IMR-90 (cell line): ENCODE measurements at regions not wholly inside any gene's neighbourhood (a gene's known extent, or its start where the extent isn't known, plus 50 kb on each side); places are given as distances from the start of the nearest gene placed in this dataset.

Experiments used
- ATAC-seq: fragments of 200-7000 bp; cut with Tn5 transposase; 2 replicates; pipeline ENCODE4 v1.9.1; 2020; ENCODE audit warnings: low read depth, mild to moderate bottlenecking, moderate library complexity
- BruUV-seq: library from RNA; stranded (reverse); fragments of 400-500 nt; replicated peaks from 2 replicates; lab custom pipeline; 2021; lab: Mats Ljungman, UMichigan
- CTCF ChIA-PET: fragments of 300-600 bp; formaldehyde crosslinking; extraction: SDS; loops from one replicate; lab custom pipeline; 2021; ENCODE audit warnings: antibody characterized with exemption; lab: Yijun Ruan, JAX
- POLR2A ChIA-PET: fragments of 300-600 bp; sonication (Branson Sonifier 250); formaldehyde crosslinking; loops from one replicate; lab custom pipeline; 2022; ENCODE audit warnings: antibody characterized with exemption; ENCODE audit not compliant: unreplicated experiment; lab: Charles Lee
- DNase-seq: peaks from one replicate; pipeline ENCODE4 v3.0.0; 2013
- H2AFZ ChIP-seq: replicated peaks from 2 replicates; pipeline ENCODE3; 2013; ENCODE audit warnings: low read length, mild to moderate bottlenecking; ENCODE audit not compliant: poor library complexity
- H2AK5ac ChIP-seq: 2 replicates; pipeline ENCODE4 v1.6.1; 2013; ENCODE audit warnings: low read depth, low read length, inconsistent platforms
- H2AK9ac ChIP-seq: replicated peaks from 2 replicates; pipeline ENCODE3; 2013; ENCODE audit warnings: mild to moderate bottlenecking, low read depth, low read length, moderate library complexity; ENCODE audit not compliant: poor library complexity
- H2BK120ac ChIP-seq: 2 replicates; pipeline ENCODE4 v1.6.1; 2013; ENCODE audit warnings: low read depth, low read length, inconsistent platforms
- H2BK15ac ChIP-seq: 3 replicates; pipeline ENCODE4 v1.6.1; 2013; ENCODE audit warnings: low read depth, low read length, inconsistent platforms
- H2BK20ac ChIP-seq: 2 replicates; pipeline ENCODE4 v1.6.1; 2013; ENCODE audit warnings: low read depth, mild to moderate bottlenecking, inconsistent platforms, low read length, moderate library complexity
- H2BK5ac ChIP-seq: 2 replicates; pipeline ENCODE4 v1.6.1; 2013; ENCODE audit warnings: mild to moderate bottlenecking, low read depth, low read length, inconsistent platforms; ENCODE audit not compliant: poor library complexity, severe bottlenecking
- H3K14ac ChIP-seq: replicated peaks from 2 replicates; pipeline ENCODE4 v1.6.1; 2013; ENCODE audit warnings: low read depth, low read length, inconsistent platforms
- H3K18ac ChIP-seq: 2 replicates; pipeline ENCODE4 v1.6.1; 2013; ENCODE audit warnings: low read depth, low read length, control low read depth
- H3K23ac ChIP-seq: 2 replicates; pipeline ENCODE4 v1.6.1; 2013; ENCODE audit warnings: low read depth, low read length, inconsistent platforms
- H3K27ac ChIP-seq: 2 replicates; pipeline ENCODE4 v1.5.1; 2013; ENCODE audit warnings: mild to moderate bottlenecking, control low read depth, low read length; ENCODE audit not compliant: insufficient read depth
- H3K27me3 ChIP-seq: 2 replicates; pipeline ENCODE4 v1.6.1; 2013; ENCODE audit warnings: low read length; ENCODE audit not compliant: control insufficient read depth, insufficient read depth
- H3K36me3 ChIP-seq: 2 replicates; pipeline ENCODE4 v1.6.1; 2013; ENCODE audit warnings: low read length, mixed read lengths; ENCODE audit not compliant: control insufficient read depth, insufficient read depth
- H3K4ac ChIP-seq: 2 replicates; pipeline ENCODE4 v1.6.1; 2013; ENCODE audit warnings: low read depth, low read length, inconsistent platforms
- H3K4me1 ChIP-seq: 2 replicates; pipeline ENCODE4 v1.6.1; 2013; ENCODE audit warnings: low read length, mixed read lengths; ENCODE audit not compliant: control insufficient read depth, insufficient read depth
- H3K4me2 ChIP-seq: 2 replicates; pipeline ENCODE4 v1.6.1; 2013; ENCODE audit warnings: low read depth, mild to moderate bottlenecking, control low read depth, low read length, moderate library complexity
- H3K4me3 ChIP-seq: 2 replicates; pipeline ENCODE4 v1.5.1; 2013; ENCODE audit warnings: low read depth, mild to moderate bottlenecking, control low read depth, low read length, moderate library complexity; ENCODE audit not compliant: insufficient read depth
- H3K56ac ChIP-seq: 2 replicates; pipeline ENCODE4 v1.6.1; 2013; ENCODE audit warnings: low read length, inconsistent platforms; ENCODE audit not compliant: insufficient read depth; ENCODE audit errors: extremely low read depth
- H3K79me1 ChIP-seq, 2 experiments: 2 replicates each; pipeline ENCODE4 v1.6.1; 2013; ENCODE audit warnings: low read length in 2 of 2, inconsistent platforms in 1 of 2, low read depth in 1 of 2
- H3K9ac ChIP-seq: 2 replicates; pipeline ENCODE4 v1.6.1; 2013; ENCODE audit warnings: low read depth, low read length, control low read depth
- H3K9me1 ChIP-seq: 2 replicates; pipeline ENCODE4 v1.6.1; 2013; ENCODE audit warnings: low read length, inconsistent platforms; ENCODE audit not compliant: insufficient read depth
- H3K9me3 ChIP-seq: 2 replicates; pipeline ENCODE4 v1.6.1; 2013; ENCODE audit warnings: low read length; ENCODE audit not compliant: control insufficient read depth, insufficient read depth
- H4K20me1 ChIP-seq: 2 replicates; pipeline ENCODE4 v1.6.1; 2013; ENCODE audit warnings: low read length, inconsistent platforms; ENCODE audit not compliant: insufficient read depth
- H4K5ac ChIP-seq: 2 replicates; pipeline ENCODE4 v1.6.1; 2013; ENCODE audit warnings: mild to moderate bottlenecking, low read depth, low read length, control low read depth
- H4K8ac ChIP-seq, 2 experiments: 2 replicates each; pipeline ENCODE4 v1.6.1; 2013; ENCODE audit warnings: low read depth in 2 of 2, low read length in 2 of 2, control low read depth in 1 of 2, inconsistent platforms in 1 of 2
- H4K91ac ChIP-seq: 2 replicates; pipeline ENCODE4 v1.6.1; 2013; ENCODE audit warnings: low read depth, low read length, inconsistent platforms; ENCODE audit not compliant: insufficient read depth
- CEBPB ChIP-seq: IDR thresholded peaks from 2 replicates; pipeline ENCODE4 v1.6.1; 2012; ENCODE audit warnings: low read depth, low read length, improper control_type of control experiment
- FOS ChIP-seq: fragments of 150-350 bp; IDR thresholded peaks from 2 replicates; pipeline ENCODE4 v1.6.1; 2016; ENCODE audit warnings: low read depth, low read length
- WGBS, 2 experiments: methylation state at CpG; one replicate each; pipeline versions ENCODE4 v1.1.5 to v1.1.7; 2013; ENCODE audit warnings: missing lambda C conversion rate in 2 of 2; ENCODE audit not compliant: insufficient read length in 1 of 2; ENCODE audit errors: extremely low coverage in 2 of 2; 5-methylcytosine and 5-hydroxymethylcytosine counted together
- dilution Hi-C: fragments of 300-500 bp; cut with HindIII; formaldehyde crosslinking; loops from one replicate; pipeline ENCODE4 v1.14.3; 2018; ENCODE audit warnings: low sequenced_read_pairs; ENCODE audit not compliant: unreplicated experiment
- in situ Hi-C: fragments of 300-500 bp; cut with MboI; formaldehyde crosslinking; loops from 3 replicates; pipeline ENCODE4 v1.14.3; 2019; ENCODE audit warnings: low sequenced_read_pairs, inconsistent platforms, mixed read lengths
- intact Hi-C: fragments of 100-400 bp; cut with micrococcal nuclease; formaldehyde crosslinking; loops from 2 replicates; pipeline ENCODE4 v1.10.0; 2022

DNA sequence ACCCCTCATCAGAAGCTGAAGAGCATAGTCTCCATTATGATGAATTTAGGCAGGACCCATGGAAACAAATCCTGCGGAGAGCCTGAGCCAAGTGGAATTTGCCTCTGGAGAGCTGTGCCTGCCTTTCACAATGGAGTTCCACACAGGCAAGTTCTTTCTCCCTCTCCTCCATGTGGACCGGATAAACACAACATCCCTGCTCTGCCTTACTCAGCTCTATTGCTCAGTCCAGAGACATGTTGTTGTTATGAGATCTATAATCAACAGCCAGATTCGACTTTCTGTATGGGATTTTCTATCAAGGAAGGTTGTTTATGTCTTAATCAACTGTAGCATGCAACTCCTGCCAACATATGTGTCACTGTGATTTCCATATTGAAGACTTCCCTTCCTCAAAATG, 59.5 kb upstream of the ELMO1 start:
- TF ChIP-seq FOS (no peak), CEBPB (no peak)
- H2AK5ac ChIP-seq: no peak overlapping the region
- H3K4me3 ChIP-seq: no peak overlapping the region
- intact Hi-C loops: no loop called here
- no peaks in the 10 kb centered on the region for H3K9me1 ChIP-seq
- no peaks in the 10 kb centered on the region for H3K27me3 ChIP-seq
- no peaks in the 10 kb centered on the region for H3K79me1 ChIP-seq
- dilution Hi-C loops: no loop called here
- no peak overlapping the region for H2BK120ac ChIP-seq
- no peak overlapping the region for H4K8ac ChIP-seq
- DNase-seq: no peak
- no peak overlapping the region for H4K5ac ChIP-seq
- no peak overlapping the region for H4K91ac ChIP-seq
- ChIA-PET CTCF (interaction anchor here (0.6 kb wide), 1 partner anchor 35 kb away, joined by 3 read pairs; no protein-coding TSS in a partner anchor), POLR2A (no interaction called here)
- no peak overlapping the region for H3K4ac ChIP-seq
- no peak overlapping the region for H2BK5ac ChIP-seq
- H3K4me1 ChIP-seq: no peaks in the 10 kb centered on the region
- H2AFZ ChIP-seq: no peak overlapping the region
- no peak overlapping the region for H3K9ac ChIP-seq
- no peak overlapping the region for H3K27ac ChIP-seq
- no peak overlapping the region for H3K23ac ChIP-seq
- no peak overlapping the region for H3K56ac ChIP-seq
- H2BK15ac ChIP-seq: no peak overlapping the region
- H4K20me1 ChIP-seq: no peaks in the 10 kb centered on the region
- in situ Hi-C loops: no loop called here
- no peak for ATAC-seq
- H3K9me3 ChIP-seq: peaks cover 1% of the 10 kb centered on the region
- H3K36me3 ChIP-seq: no peaks in the 10 kb centered on the region
- no peak overlapping the region for H3K4me2 ChIP-seq
- WGBS, 2 experiments: no CpG with 5 or more reads among the region's 3 CpGs
- no peak overlapping the region for H2AK9ac ChIP-seq
- H3K14ac ChIP-seq: no peak overlapping the region
- no TSS peak for BruUV-seq
- H2BK20ac ChIP-seq: no peak overlapping the region
- no peak overlapping the region for H3K18ac ChIP-seq
